Testis (tissue), 2 donors: ENCODE measurements at regions not wholly inside any gene's neighbourhood (a gene's known extent, or its start where the extent isn't known, plus 50 kb on each side); places are given as distances from the start of the nearest gene placed in this dataset.

Source experiments
- DNase-seq: peaks from one replicate; pipeline ENCODE4 v3.0.0-alpha.2; 2019
- H3K27ac ChIP-seq, 2 donors: fragments of 200-600 bp; sonication (generic); one replicate each; pipeline ENCODE4 v1.5.1; 2019
- H3K27me3 ChIP-seq: fragments of 200-600 bp; sonication (generic); one replicate; pipeline ENCODE4 v1.5.1; 2019
- H3K36me3 ChIP-seq: fragments of 200-600 bp; sonication (generic); one replicate; pipeline ENCODE4 v1.5.1; 2017; ENCODE audit warnings: low read depth; ENCODE audit errors: missing control alignments
- H3K4me1 ChIP-seq: fragments of 200-600 bp; sonication (generic); one replicate; pipeline ENCODE4 v1.5.1; 2019
- H3K4me3 ChIP-seq, 2 donors: fragments of 200-600 bp; sonication (generic); one replicate each; pipeline ENCODE4 v1.5.1; 2017 to 2019
- H3K9me3 ChIP-seq: fragments of 200-600 bp; sonication (generic); one replicate; pipeline ENCODE4 v1.5.1; 2017
- POLR2A ChIP-seq: fragments of 450-650 bp; IDR thresholded peaks from one replicate; pipeline ENCODE4 v1.6.1; 2017; ENCODE audit warnings: antibody characterized with exemption, mild to moderate bottlenecking, moderate library complexity
- WGBS, 2 donors: methylation state at CpG; one replicate each; pipeline ENCODE4 v1.1.5; 2018; 5-methylcytosine and 5-hydroxymethylcytosine counted together
- intact Hi-C: fragments of 100-400 bp; cut with DNase I; formaldehyde crosslinking; loops from one replicate; pipeline ENCODE4 v1.15.1; 2023; ENCODE audit warnings: low total_unique reads
- TF ChIP-seq, protein P1 (sequence below), 3 experiments: fragments of 450-650 bp in 2 of 3; fragments of 200-600 bp in 1 of 3; sonication (generic) in 1 of 3; IDR thresholded peaks; one replicate each; pipeline ENCODE4 v1.5.1; 2016 to 2019; ENCODE audit warnings: antibody characterized with exemption in 3 of 3, mild to moderate bottlenecking in 2 of 3, moderate library complexity in 1 of 3

DNA sequence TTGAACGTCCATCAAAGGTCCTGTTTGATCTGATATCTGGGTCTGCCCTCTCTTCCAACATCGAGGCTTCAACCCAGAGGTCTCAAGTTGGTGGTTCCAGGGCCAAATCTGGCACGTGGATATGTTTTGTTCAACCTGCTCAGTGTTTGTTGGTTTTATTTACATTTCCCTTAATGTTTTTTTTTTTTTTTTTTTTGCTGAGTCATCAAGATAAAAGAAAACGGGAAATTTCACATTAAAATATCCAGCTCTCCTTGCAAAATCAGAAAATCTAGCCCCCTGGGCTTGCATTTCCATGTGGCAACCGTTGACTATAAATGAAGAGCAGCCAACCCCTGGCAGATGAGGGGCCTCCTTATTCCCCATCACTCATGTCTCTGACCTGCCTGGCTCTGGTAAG lies 765.6 kb upstream of the TBX3 start:
- no peaks in the 10 kb centered on the region for H3K9me3 ChIP-seq
- 85 to 90% methylated on average over 5 of the region's 5 CpGs for WGBS, 2 donors
- H3K4me1 ChIP-seq, result no peaks in the 10 kb centered on the region
- H3K27ac ChIP-seq, result no peak overlapping the region
- TF ChIP-seq, protein P1, sequence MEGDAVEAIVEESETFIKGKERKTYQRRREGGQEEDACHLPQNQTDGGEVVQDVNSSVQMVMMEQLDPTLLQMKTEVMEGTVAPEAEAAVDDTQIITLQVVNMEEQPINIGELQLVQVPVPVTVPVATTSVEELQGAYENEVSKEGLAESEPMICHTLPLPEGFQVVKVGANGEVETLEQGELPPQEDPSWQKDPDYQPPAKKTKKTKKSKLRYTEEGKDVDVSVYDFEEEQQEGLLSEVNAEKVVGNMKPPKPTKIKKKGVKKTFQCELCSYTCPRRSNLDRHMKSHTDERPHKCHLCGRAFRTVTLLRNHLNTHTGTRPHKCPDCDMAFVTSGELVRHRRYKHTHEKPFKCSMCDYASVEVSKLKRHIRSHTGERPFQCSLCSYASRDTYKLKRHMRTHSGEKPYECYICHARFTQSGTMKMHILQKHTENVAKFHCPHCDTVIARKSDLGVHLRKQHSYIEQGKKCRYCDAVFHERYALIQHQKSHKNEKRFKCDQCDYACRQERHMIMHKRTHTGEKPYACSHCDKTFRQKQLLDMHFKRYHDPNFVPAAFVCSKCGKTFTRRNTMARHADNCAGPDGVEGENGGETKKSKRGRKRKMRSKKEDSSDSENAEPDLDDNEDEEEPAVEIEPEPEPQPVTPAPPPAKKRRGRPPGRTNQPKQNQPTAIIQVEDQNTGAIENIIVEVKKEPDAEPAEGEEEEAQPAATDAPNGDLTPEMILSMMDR (IDR thresholded peaks at IDR 0.05), result no peak
- no peak for TF ChIP-seq POLR2A
- no peak overlapping the region for H3K4me3 ChIP-seq
- H3K36me3 ChIP-seq, result no peaks in the 10 kb centered on the region
- no peak for DNase-seq
- intact Hi-C loops, result no loop called here
- no peaks in the 10 kb centered on the region for H3K27me3 ChIP-seq

DNA sequence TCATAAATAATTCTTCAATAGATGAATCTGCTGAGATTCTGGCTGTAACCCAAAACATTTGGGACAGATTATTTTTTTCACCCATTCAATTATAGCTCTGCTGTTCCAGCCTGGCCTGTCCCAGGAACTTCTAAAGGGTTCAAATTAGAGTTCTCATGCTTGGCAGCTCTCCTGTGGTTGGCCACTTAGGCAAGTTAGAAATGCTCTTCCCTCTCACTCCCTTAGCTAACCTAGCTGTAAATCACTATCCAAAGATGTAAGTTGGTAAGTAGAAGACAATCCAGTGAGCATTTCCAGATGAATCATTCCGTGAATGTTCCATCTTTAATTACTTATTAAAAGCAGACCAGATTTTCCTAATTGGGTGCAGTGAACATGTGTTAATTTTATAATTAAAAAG lies 760.4 kb upstream of the TBX3 start:
- H3K36me3 ChIP-seq, result no peaks in the 10 kb centered on the region
- intact Hi-C loops, result no loop called here
- H3K27me3 ChIP-seq, result no peaks in the 10 kb centered on the region
- no peak for DNase-seq
- no peaks in the 10 kb centered on the region for H3K4me1 ChIP-seq
- H3K9me3 ChIP-seq, result no peaks in the 10 kb centered on the region
- TF ChIP-seq, protein P1 (IDR thresholded peaks at IDR 0.05), result no peak
- TF ChIP-seq POLR2A, result no peak
- WGBS, 2 donors, result 77 to 89% methylated on average over 1 of the region's 1 CpG
- no peak overlapping the region for H3K4me3 ChIP-seq
- no peak overlapping the region for H3K27ac ChIP-seq

DNA sequence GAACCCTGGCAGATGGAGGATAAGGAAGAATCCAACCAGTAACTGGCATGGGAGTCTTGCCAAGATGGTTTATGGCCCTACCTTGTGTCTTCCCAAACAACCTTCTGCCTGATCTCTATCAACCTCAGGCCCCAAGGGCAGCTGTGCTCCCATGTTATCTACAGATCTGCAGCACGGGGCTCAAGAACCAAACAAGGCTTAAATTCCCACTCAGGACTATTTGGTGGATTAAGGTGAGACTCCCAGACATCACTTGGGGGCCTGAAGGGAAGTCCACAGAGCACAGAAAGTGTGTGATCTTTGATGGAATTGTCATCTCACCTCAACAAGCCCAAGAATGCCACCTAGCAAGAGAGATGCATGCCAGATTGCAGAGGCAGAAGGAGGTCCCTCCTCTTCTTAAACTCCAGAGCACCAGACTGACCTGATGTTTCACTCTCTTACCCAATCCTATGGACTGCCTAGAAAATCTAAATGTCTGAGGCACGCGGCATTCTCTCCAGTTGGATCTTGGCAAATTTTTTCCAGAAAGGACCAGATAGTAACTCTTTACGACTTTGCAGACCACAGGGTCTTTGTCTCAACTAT lies 759.5 kb upstream of the TBX3 start:
- intact Hi-C loops, result no loop called here
- Histone ChIP-seq H3K9me3 (no peaks in the 10 kb centered on the region), H3K27ac (no peak overlapping the region), H3K4me1 (no peaks in the 10 kb centered on the region), H3K27me3 (no peaks in the 10 kb centered on the region), H3K4me3 (no peak overlapping the region), H3K36me3 (no peaks in the 10 kb centered on the region)
- no peak for DNase-seq
- no peak for TF ChIP-seq POLR2A
- TF ChIP-seq, protein P1 (IDR thresholded peaks at IDR 0.05), result no peak
- 90 to 97% methylated on average over 3 to 4 of the region's 4 CpGs for WGBS, 2 donors

DNA sequence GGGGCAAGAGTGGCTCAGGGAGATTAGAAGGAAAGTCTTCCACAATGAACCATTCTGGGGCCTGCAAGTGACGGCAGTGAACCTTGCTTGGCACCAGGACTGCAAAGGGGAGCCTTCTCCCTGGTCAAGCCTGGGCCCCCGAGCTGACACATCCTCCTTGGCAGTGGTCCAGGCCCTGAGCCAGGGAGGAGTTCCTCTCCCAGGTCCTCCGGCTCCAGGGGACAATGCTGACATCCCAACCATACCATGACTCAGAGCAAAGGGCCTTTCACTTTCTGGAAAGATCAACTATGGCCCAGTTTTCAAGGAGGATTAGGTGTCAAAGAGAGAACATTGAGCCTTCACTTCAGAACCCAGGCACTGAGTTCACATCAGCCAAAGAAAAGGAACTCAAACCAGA lies 756.5 kb upstream of the TBX3 start:
- Histone ChIP-seq H3K36me3 (no peaks in the 10 kb centered on the region), H3K27ac (no peak overlapping the region), H3K9me3 (no peaks in the 10 kb centered on the region), H3K4me3 (no peak overlapping the region), H3K4me1 (no peaks in the 10 kb centered on the region), H3K27me3 (no peaks in the 10 kb centered on the region)
- WGBS, 2 donors, result 63% methylated on average over 3 of the region's 3 CpGs
- intact Hi-C loops, result no loop called here
- no peak for TF ChIP-seq POLR2A
- TF ChIP-seq, protein P1 (IDR thresholded peaks at IDR 0.05), result no peak
- no peak for DNase-seq

DNA sequence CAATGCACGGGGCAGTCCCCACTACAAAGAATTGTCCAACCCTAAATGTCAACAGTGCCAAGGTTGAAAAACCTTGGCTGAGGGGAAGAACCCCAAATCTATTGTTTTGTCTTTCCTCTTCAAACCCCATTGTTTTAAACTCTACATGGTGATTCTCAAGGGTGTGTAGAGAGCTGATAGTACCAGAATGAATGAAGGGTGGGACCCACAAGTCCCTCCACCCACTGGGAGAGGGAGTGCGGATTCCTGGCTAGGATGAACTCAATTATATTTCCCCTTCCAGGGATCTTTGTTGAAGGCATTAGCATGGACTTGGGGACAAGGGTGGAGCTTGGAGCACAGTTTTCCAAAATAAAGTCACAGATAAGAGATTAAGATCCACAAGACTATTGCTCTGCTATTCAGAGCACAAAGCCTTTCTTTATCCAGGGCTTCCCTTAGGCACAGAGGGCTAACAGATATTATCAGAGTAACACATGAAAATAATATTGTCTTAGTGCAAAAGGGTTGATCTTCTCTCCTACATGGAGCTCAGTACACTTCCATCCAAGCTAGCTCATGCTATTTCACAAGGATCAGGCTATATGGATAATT lies 755.1 kb upstream of the TBX3 start:
- Histone ChIP-seq H3K36me3 (no peaks in the 10 kb centered on the region), H3K4me3 (no peak overlapping the region), H3K27me3 (no peaks in the 10 kb centered on the region), H3K27ac (no peak overlapping the region), H3K4me1 (no peaks in the 10 kb centered on the region), H3K9me3 (no peaks in the 10 kb centered on the region)
- intact Hi-C loops, result no loop called here
- WGBS, 2 donors, result 81 to 86% methylated on average over 2 of the region's 2 CpGs
- TF ChIP-seq, protein P1 (IDR thresholded peaks at IDR 0.05), result no peak
- no peak for TF ChIP-seq POLR2A
- DNase-seq, result no peak
